PFSK-1 (cell line): ENCODE measurements at regions not wholly inside any gene's neighbourhood (a gene's known extent, or its start where the extent isn't known, plus 50 kb on each side); places are given as distances from the start of the nearest gene placed in this dataset.

Source experiments
- FOXP2 ChIP-seq: optimal IDR thresholded peaks from 2 replicates; pipeline ENCODE3; 2011; ENCODE audit warnings: borderline replicate concordance, control low read depth, inconsistent platforms; ENCODE audit not compliant: insufficient read depth; ENCODE audit errors: extremely low read length, extremely low read depth
- POLR2AphosphoS5 ChIP-seq: IDR thresholded peaks from 2 replicates; pipeline ENCODE4 v1.6.1; 2012; ENCODE audit warnings: low read depth, mild to moderate bottlenecking, control low read depth, low read length, moderate library complexity
- REST ChIP-seq, 2 experiments: IDR thresholded peaks; 2 replicates each; pipeline versions ENCODE4 v1.6.1 to v1.8.0; 2011 to 2012; ENCODE audit warnings: low read depth in 2 of 2, low read length in 2 of 2, control low read depth in 1 of 2, inconsistent platforms in 1 of 2, mild to moderate bottlenecking in 1 of 2, moderate library complexity in 1 of 2; ENCODE audit not compliant: insufficient read depth in 1 of 2
- SIN3A ChIP-seq: IDR thresholded peaks from 2 replicates; pipeline ENCODE4 v1.6.1; 2012; ENCODE audit warnings: mild to moderate bottlenecking, low read length, moderate library complexity, borderline replicate concordance; ENCODE audit not compliant: insufficient read depth
- TAF1 ChIP-seq: IDR thresholded peaks from 2 replicates; pipeline ENCODE4 v1.6.1; 2012; ENCODE audit warnings: low read length, control low read depth, borderline replicate concordance; ENCODE audit not compliant: insufficient read depth

- no peak for TF ChIP-seq SIN3A
- TF ChIP-seq POLR2AphosphoS5 = no peak
- TF ChIP-seq FOXP2 = no peak
- no peak for TF ChIP-seq REST (IDR thresholded peaks at IDR 0.05; ENCODE audit: insufficient read depth in 1 of 2, low read depth in 2 of 2, low read length in 2 of 2)
- no peak for TF ChIP-seq TAF1
These were observed 871.5 kb upstream of the TMPRSS15 start for GRCh38 chr21:19275065-19275464.

- TF ChIP-seq FOXP2 = no peak
- no peak for TF ChIP-seq REST (IDR thresholded peaks at IDR 0.05; ENCODE audit: insufficient read depth in 1 of 2, low read depth in 2 of 2, low read length in 2 of 2)
- no peak for TF ChIP-seq TAF1
- TF ChIP-seq SIN3A = no peak
- TF ChIP-seq POLR2AphosphoS5 = no peak
These were observed 873.1 kb upstream of the TMPRSS15 start for GRCh38 chr21:19276665-19277064.

GRCh38 chr21:19286876-19287275 lies 883.3 kb upstream of the TMPRSS15 start:
- TF ChIP-seq POLR2AphosphoS5 = no peak
- no peak for TF ChIP-seq SIN3A
- no peak for TF ChIP-seq FOXP2
- TF ChIP-seq REST (IDR thresholded peaks at IDR 0.05; ENCODE audit: insufficient read depth in 1 of 2, low read depth in 2 of 2, low read length in 2 of 2) = no peak
- TF ChIP-seq TAF1 = no peak

GRCh38 chr21:19290328-19290727 lies 886.7 kb upstream of the TMPRSS15 start:
- TF ChIP-seq SIN3A = no peak
- TF ChIP-seq REST (IDR thresholded peaks at IDR 0.05; ENCODE audit: insufficient read depth in 1 of 2, low read depth in 2 of 2, low read length in 2 of 2) = no peak
- TF ChIP-seq FOXP2 = no peak
- TF ChIP-seq TAF1 = no peak
- TF ChIP-seq POLR2AphosphoS5 = no peak

- no peak for TF ChIP-seq FOXP2
- no peak for TF ChIP-seq TAF1
- TF ChIP-seq SIN3A = no peak
- TF ChIP-seq POLR2AphosphoS5 = no peak
- TF ChIP-seq REST (IDR thresholded peaks at IDR 0.05; ENCODE audit: insufficient read depth in 1 of 2, low read depth in 2 of 2, low read length in 2 of 2) = no peak
These were observed 916.7 kb upstream of the TMPRSS15 start for GRCh38 chr21:19320291-19320690.
